SH-SY5Y (cell line): ENCODE measurements at regions not wholly inside any gene's neighbourhood (a gene's known extent, or its start where the extent isn't known, plus 50 kb on each side); places are given as distances from the start of the nearest gene placed in this dataset.

Experiments
- GATA2 ChIP-seq: IDR thresholded peaks from 2 replicates; pipeline ENCODE4 v1.6.1; 2011; ENCODE audit warnings: mild to moderate bottlenecking, low read depth, low read length
- GATA3 ChIP-seq: IDR thresholded peaks from 2 replicates; pipeline ENCODE4 v1.6.1; 2011; ENCODE audit warnings: low read depth, mild to moderate bottlenecking, low read length, moderate library complexity

DNA sequence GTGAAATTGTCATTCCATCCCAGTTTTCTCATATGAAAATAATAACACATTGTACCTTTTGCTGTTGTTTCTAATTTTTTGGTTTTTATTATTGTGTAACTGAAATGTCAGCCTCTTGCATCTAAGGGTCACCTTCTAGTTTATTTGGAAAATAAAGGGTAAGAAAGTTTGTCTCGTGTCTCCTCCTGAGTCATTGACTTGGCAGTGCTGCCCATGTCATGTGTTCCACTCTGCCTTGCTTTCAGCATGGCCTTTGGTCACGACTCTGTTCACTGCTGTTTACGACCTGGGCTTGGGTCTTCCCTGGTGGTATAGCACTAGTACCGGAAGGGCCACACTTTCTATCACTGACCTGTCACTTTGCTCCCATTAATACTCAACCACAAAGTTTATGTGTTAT is 171.4 kb upstream of the RSPO3 start:
- TF ChIP-seq GATA2 (no peak), GATA3 (no peak)
